Liver (tissue), 8 donors: ENCODE measurements at regions not wholly inside any gene's neighbourhood (a gene's known extent, or its start where the extent isn't known, plus 50 kb on each side); places are given as distances from the start of the nearest gene placed in this dataset.

Experiments
- DNase-seq: peaks from one replicate; pipeline ENCODE4 v3.0.0-alpha.2; 2017; ENCODE audit warnings: low spot score
- H3K27ac ChIP-seq, 2 donors: one replicate each; pipeline ENCODE4 v1.7.0; 2013; ENCODE audit warnings: inconsistent platforms in 2 of 2, low read length in 2 of 2, control low read depth in 1 of 2, low read depth in 1 of 2, mild to moderate bottlenecking in 1 of 2
- H3K27me3 ChIP-seq, 4 donors: one replicate each; pipeline versions ENCODE4 v1.6.1 to v1.7.0; 2013; ENCODE audit warnings: low read length in 3 of 4, inconsistent platforms in 1 of 4, mild to moderate bottlenecking in 1 of 4, moderate library complexity in 1 of 4; ENCODE audit not compliant: control insufficient read depth in 4 of 4, insufficient read depth in 4 of 4
- H3K36me3 ChIP-seq, 4 donors: one replicate each; pipeline versions ENCODE4 v1.6.1 to v1.7.0; 2013; ENCODE audit warnings: low read length in 3 of 4, mild to moderate bottlenecking in 3 of 4, low read depth in 1 of 4, moderate library complexity in 1 of 4; ENCODE audit not compliant: control insufficient read depth in 4 of 4, insufficient read depth in 3 of 4
- H3K4me1 ChIP-seq, 4 donors: one replicate each; pipeline versions ENCODE4 v1.6.1 to v1.7.0; 2013; ENCODE audit warnings: low read length in 3 of 4, mild to moderate bottlenecking in 3 of 4, moderate library complexity in 1 of 4; ENCODE audit not compliant: control insufficient read depth in 4 of 4, insufficient read depth in 4 of 4
- H3K4me3 ChIP-seq, 3 donors: one replicate each; pipeline versions ENCODE4 v1.6.1 to v1.7.0; 2013; ENCODE audit warnings: low read length in 3 of 3, control low read depth in 1 of 3, low read depth in 1 of 3, mild to moderate bottlenecking in 1 of 3
- H3K9ac ChIP-seq, 2 donors: one replicate each; pipeline ENCODE4 v1.7.0; 2013; ENCODE audit warnings: low read length in 2 of 2, mild to moderate bottlenecking in 2 of 2, moderate library complexity in 2 of 2, control low read depth in 1 of 2, low read depth in 1 of 2
- H3K9me3 ChIP-seq, 4 donors: one replicate each; pipeline versions ENCODE4 v1.6.1 to v1.7.0; 2013; ENCODE audit warnings: low read length in 3 of 4; ENCODE audit not compliant: control insufficient read depth in 4 of 4
- ATF3 ChIP-seq: IDR thresholded peaks from 2 replicates; pipeline ENCODE4 v1.6.1; 2016; ENCODE audit warnings: antibody characterized with exemption
- CTCF ChIP-seq: fragments of 150-350 bp; IDR thresholded peaks from 2 replicates; pipeline ENCODE4 v1.5.1; 2017; ENCODE audit warnings: improper control_type of control experiment, low read depth, low read length; ENCODE audit not compliant: missing input control
- EGR1 ChIP-seq, 2 donors: IDR thresholded peaks; 2 replicates each; pipeline ENCODE4 v1.6.1; 2016 to 2018; ENCODE audit warnings: antibody characterized with exemption in 2 of 2, low read depth in 2 of 2
- FOXA1 ChIP-seq: IDR thresholded peaks from 2 replicates; pipeline ENCODE4 v1.6.1; 2016; ENCODE audit warnings: antibody characterized with exemption
- FOXA2 ChIP-seq: IDR thresholded peaks from 2 replicates; pipeline ENCODE4 v1.6.1; 2016; ENCODE audit warnings: antibody characterized with exemption
- GABPA ChIP-seq, 2 donors: IDR thresholded peaks in 1 of 2; conservative IDR thresholded peaks in 1 of 2; 2 replicates each; pipeline ENCODE4 v1.6.1; 2016; ENCODE audit warnings: antibody characterized with exemption in 2 of 2, mild to moderate bottlenecking in 1 of 2, moderate library complexity in 1 of 2
- HNF4A ChIP-seq, 2 donors: conservative IDR thresholded peaks; 2 replicates each; pipeline ENCODE4 v1.6.1; 2016; ENCODE audit warnings: antibody characterized with exemption in 2 of 2, mild to moderate bottlenecking in 2 of 2
- HNF4G ChIP-seq: IDR thresholded peaks from 2 replicates; pipeline ENCODE4 v1.6.1; 2016; ENCODE audit warnings: antibody characterized with exemption
- JUND ChIP-seq, 2 donors: IDR thresholded peaks; 2 replicates each; pipeline ENCODE4 v1.6.1; 2016; ENCODE audit warnings: antibody characterized with exemption in 2 of 2
- MAX ChIP-seq: IDR thresholded peaks from 2 replicates; pipeline ENCODE4 v1.6.1; 2016; ENCODE audit warnings: antibody characterized with exemption
- NR2F2 ChIP-seq: IDR thresholded peaks from 2 replicates; pipeline ENCODE4 v1.6.1; 2016; ENCODE audit warnings: antibody characterized with exemption
- RAD21 ChIP-seq, 2 donors: IDR thresholded peaks; 2 replicates each; pipeline ENCODE4 v1.6.1; 2016; ENCODE audit warnings: antibody characterized with exemption in 2 of 2, mild to moderate bottlenecking in 2 of 2
- REST ChIP-seq: IDR thresholded peaks from 2 replicates; pipeline ENCODE4 v1.6.1; 2016; ENCODE audit warnings: antibody characterized with exemption, mild to moderate bottlenecking
- RXRA ChIP-seq, 2 donors: IDR thresholded peaks; 2 replicates each; pipeline ENCODE4 v1.6.1; 2017 to 2018; ENCODE audit warnings: antibody characterized with exemption in 2 of 2, mild to moderate bottlenecking in 1 of 2
- SP1 ChIP-seq: IDR thresholded peaks from 2 replicates; pipeline ENCODE4 v1.6.1; 2018; ENCODE audit warnings: antibody characterized with exemption, mild to moderate bottlenecking
- TAF1 ChIP-seq: conservative IDR thresholded peaks from 2 replicates; pipeline ENCODE4 v1.6.1; 2016; ENCODE audit warnings: antibody characterized with exemption, mild to moderate bottlenecking
- YY1 ChIP-seq: IDR thresholded peaks from 2 replicates; pipeline ENCODE4 v1.6.1; 2016; ENCODE audit warnings: antibody characterized with exemption, mild to moderate bottlenecking
- ZBTB33 ChIP-seq: IDR thresholded peaks from 2 replicates; pipeline ENCODE4 v1.6.1; 2016; ENCODE audit warnings: antibody characterized with exemption
- WGBS: extraction: QIAGEN DNeasy Blood & Tissue Kit; methylation state at CpG from one replicate; pipeline ENCODE4 v1.1.7; 2013; 5-methylcytosine and 5-hydroxymethylcytosine counted together
- donor health status: healthy.
- donor health status: healthy.
- donor health status: healthy.
- donor health status: healthy.
- donor health status: healthy.

GRCh38 chr7:131950758-131951157, 394.3 kb upstream of the PODXL start:
- WGBS, result 66% methylated on average over 1 of the region's 1 CpG
- no peak for TF ChIP-seq JUND (IDR thresholded peaks at IDR 0.05)
- TF ChIP-seq YY1, result no peak
- no peak for TF ChIP-seq GABPA (IDR thresholded peaks at IDR 0.05 in 1 of 2, conservative IDR thresholded peaks at IDR 0.05 in 1 of 2)
- no peak for TF ChIP-seq EGR1 (IDR thresholded peaks at IDR 0.05; ENCODE audit: low read depth in 2 of 2)
- no peak for TF ChIP-seq ATF3
- TF ChIP-seq REST, result no peak
- TF ChIP-seq MAX, result no peak
- no peak for TF ChIP-seq HNF4A (conservative IDR thresholded peaks at IDR 0.05)
- TF ChIP-seq HNF4G, result no peak
- TF ChIP-seq RAD21 (IDR thresholded peaks at IDR 0.05), result no peak
- TF ChIP-seq FOXA2, result no peak
- TF ChIP-seq TAF1, result no peak
- TF ChIP-seq SP1, result no peak
- no peak for TF ChIP-seq NR2F2
- TF ChIP-seq ZBTB33, result no peak
- no peak for TF ChIP-seq CTCF
- TF ChIP-seq RXRA (IDR thresholded peaks at IDR 0.05), result no peak
- TF ChIP-seq FOXA1, result no peak
- Histone ChIP-seq H3K4me3 (no peak overlapping the region), H3K9ac (no peak overlapping the region), H3K9me3 (peaks cover 0 to 4% (median 0%) of the 10 kb centered on the region in 4 donors), H3K36me3 (no peaks in the 10 kb centered on the region), H3K4me1 (no peaks in the 10 kb centered on the region), H3K27ac (no peak overlapping the region), H3K27me3 (no peaks in the 10 kb centered on the region)
- no peak for DNase-seq
